Lung microvascular endothelial cell (primary cell): ENCODE measurements at regions not wholly inside any gene's neighbourhood (a gene's known extent, or its start where the extent isn't known, plus 50 kb on each side); places are given as distances from the start of the nearest gene placed in this dataset.
"Not testable (repeated sequence)": the region's sequence is repeated elsewhere in the genome, so short reads cannot be mapped to it uniquely, and the experiment has no call there.

ENCODE experiments used
- DNase-seq, 2 donors: peaks; one replicate each; pipeline versions ENCODE4 v3.0.0 to v3.0.0-alpha.2; 2010; ENCODE audit warnings: low read depth in 2 of 2

GRCh38 chr2:219832904-219833303 is 205.5 kb downstream of the SLC4A3 start:
- no peak for DNase-seq

GRCh38 chr2:219835493-219835892 is 208.1 kb downstream of the SLC4A3 start:
- no peak for DNase-seq

GRCh38 chr2:219836647-219837177 is 209.3 kb downstream of the SLC4A3 start:
- DNase-seq = no peak

GRCh38 chr2:219844401-219845091 is 217.1 kb downstream of the SLC4A3 start:
- DNase-seq = no peak

- DNase-seq = no peak
Observed at GRCh38 chr2:219848882-219849281, 221.5 kb downstream of the SLC4A3 start.

- DNase-seq = no peak
Observed at GRCh38 chr2:219851169-219851568, 223.7 kb downstream of the SLC4A3 start.

GRCh38 chr2:219851801-219852481 is 224.5 kb downstream of the SLC4A3 start:
- DNase-seq = no peak

GRCh38 chr2:219852626-219853025 is 225.2 kb downstream of the SLC4A3 start:
- DNase-seq = no peak

- DNase-seq = no peak
Observed at GRCh38 chr2:219856602-219857001, 229.2 kb downstream of the SLC4A3 start.

GRCh38 chr2:219857751-219858150 is 230.3 kb downstream of the SLC4A3 start:
- no peak for DNase-seq

- DNase-seq = no peak
Observed at GRCh38 chr2:219861307-219861706, 233.9 kb downstream of the SLC4A3 start.

- no peak for DNase-seq
Observed at GRCh38 chr2:219864154-219864553, 236.7 kb downstream of the SLC4A3 start.

GRCh38 chr2:219868635-219869034 is 241.2 kb downstream of the SLC4A3 start:
- DNase-seq = no peak

- no peak for DNase-seq
Observed at GRCh38 chr2:219870041-219870440, 242.6 kb downstream of the SLC4A3 start.

- DNase-seq = no peak
Observed at GRCh38 chr2:219871351-219871750, 243.9 kb downstream of the SLC4A3 start.

- no peak for DNase-seq
Observed at GRCh38 chr2:219875036-219875435, 247.6 kb downstream of the SLC4A3 start.

- not testable (repeated sequence) for DNase-seq
Observed at GRCh38 chr2:219875986-219876385, 248.6 kb downstream of the SLC4A3 start.

- DNase-seq = no peak
Observed at GRCh38 chr2:219876931-219877330, 249.5 kb downstream of the SLC4A3 start.

- DNase-seq = no peak
Observed at GRCh38 chr2:219877728-219878127, 250.3 kb downstream of the SLC4A3 start.

GRCh38 chr2:219878516-219878915 is 251.1 kb downstream of the SLC4A3 start:
- DNase-seq = no peak

- DNase-seq = no peak
Observed at GRCh38 chr2:219881851-219882250, 254.4 kb downstream of the SLC4A3 start.

GRCh38 chr2:219886615-219887014 is 259.2 kb downstream of the SLC4A3 start:
- no peak for DNase-seq

- no peak for DNase-seq
Observed at GRCh38 chr2:219887870-219888269, 260.4 kb downstream of the SLC4A3 start.
